Occipital lobe (tissue), 1 donor: ENCODE measurements at regions not wholly inside any gene's neighbourhood (a gene's known extent, or its start where the extent isn't known, plus 50 kb on each side); places are given as distances from the start of the nearest gene placed in this dataset.

ENCODE experiments used
- DNase-seq: peaks from one replicate; lab custom pipeline; 2025; lab: John Stamatoyannopoulos, UW

DNA sequence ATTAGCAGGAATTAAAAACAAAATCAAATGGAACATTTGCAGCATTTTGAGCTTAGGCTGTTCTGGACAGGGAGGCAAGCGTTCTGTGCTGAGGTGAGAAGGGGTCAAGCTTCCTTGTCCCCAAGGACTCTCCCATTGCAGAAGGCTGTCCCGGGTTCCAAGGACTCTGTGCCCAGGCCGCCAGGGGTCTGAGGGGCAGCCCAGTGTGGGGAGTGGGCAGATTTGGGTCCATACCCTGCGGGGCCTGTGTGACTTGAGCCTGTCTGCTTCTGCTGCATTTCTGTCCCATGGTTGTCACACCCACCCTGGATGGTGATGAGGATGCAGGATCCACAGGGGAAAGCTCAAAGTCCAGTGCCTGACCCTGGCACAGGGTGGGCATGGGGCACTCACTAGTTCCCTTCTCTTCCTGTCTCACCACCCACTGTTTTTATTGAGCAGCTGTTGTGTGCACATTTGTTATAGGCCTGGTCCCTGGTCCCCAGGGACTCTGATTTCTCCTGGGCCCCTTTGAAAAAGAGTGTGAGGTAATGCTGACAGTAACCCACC, 211.4 kb upstream of the HS6ST1 start:
- no peak for DNase-seq

DNA sequence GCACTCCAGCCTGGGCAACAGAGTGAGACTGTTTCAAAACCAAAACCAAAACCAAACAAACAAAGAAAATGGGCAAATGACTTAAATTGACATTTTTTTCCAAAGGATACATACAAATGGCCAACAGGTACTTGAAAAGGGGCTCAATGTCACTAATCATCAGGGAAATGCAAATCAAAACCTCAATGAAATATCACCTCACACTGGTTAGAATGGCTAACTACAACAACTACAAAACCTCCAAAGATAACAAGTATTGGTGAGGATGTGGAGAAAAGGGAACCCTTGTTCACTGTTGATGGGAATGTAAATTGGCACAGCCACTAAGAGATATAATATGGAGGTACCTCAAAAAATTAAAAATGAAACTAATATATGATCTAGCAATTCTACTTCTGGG, 213.2 kb upstream of the HS6ST1 start:
- DNase-seq, result no peak

DNA sequence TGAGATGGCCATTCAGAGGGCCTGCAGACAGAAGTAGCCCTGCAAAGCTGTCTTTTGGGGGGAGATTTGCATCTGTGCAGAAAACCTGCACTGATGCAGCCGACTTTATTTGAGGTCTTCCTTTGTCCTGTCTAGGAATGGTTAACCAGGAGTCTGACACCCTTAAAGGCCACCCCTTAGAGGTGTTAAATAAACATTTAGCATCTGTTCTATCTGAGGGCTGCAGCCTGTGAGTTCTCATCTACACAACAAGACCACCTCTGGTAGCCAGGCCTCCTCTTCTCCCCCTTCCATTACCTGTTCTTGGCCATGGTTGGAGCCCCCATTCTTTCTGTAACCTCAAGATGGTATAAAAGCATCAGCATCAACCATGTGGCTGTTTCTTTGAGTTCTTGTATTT, 214.4 kb upstream of the HS6ST1 start:
- no peak for DNase-seq

DNA sequence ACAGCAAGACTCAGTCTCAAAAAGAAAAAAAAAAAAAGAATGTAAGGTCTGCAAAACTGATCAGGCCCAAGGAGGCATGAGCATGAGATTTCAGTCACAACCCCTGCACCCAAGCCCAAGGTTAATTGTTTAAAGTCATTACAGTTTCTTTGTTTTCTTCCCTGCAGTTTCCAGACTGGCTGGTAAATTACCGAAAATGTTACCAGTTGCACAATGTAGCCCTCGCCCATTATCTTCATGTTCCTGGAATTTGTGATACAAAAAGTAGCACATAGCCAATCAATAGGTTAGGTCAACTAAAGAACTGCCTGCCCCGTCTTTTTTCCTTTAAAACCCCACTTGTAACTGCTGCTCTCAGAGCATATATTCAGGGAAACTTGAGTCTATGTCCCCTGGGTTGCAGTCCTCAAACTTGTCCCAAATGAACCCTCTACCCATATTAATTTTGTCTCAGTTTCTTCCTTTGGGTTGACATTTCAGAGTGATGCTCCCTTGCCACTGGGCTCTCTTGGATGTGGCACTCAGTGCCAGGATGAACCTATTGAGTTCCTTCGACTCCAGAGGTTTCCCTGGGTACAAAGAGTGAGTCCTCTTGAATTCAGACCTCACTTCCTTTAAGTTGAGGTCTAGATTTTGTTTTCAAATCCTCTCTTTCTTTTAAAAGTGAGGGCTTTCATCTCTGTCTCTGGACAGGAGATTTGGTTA, 216.2 kb upstream of the HS6ST1 start:
- DNase-seq, result no peak

DNA sequence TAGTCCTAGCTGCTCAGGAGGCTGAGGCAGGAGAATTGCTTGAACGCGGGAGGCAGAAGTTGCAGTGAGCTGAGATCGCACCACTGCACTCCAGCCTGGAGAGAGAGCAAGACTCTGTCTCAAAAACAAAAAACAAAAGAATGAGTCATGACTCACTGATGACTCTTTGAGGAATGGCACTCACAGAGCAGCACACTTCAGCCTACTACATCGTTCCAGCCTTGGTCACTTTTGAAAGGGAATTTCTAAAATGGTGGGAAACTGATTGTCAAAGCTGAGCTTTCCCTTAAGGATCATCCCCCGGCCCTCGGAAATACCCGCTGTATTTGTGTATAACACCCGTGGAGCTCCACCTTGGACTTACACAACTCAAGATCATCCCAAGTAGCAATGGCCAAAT, 217.3 kb upstream of the HS6ST1 start:
- DNase-seq, result no peak

DNA sequence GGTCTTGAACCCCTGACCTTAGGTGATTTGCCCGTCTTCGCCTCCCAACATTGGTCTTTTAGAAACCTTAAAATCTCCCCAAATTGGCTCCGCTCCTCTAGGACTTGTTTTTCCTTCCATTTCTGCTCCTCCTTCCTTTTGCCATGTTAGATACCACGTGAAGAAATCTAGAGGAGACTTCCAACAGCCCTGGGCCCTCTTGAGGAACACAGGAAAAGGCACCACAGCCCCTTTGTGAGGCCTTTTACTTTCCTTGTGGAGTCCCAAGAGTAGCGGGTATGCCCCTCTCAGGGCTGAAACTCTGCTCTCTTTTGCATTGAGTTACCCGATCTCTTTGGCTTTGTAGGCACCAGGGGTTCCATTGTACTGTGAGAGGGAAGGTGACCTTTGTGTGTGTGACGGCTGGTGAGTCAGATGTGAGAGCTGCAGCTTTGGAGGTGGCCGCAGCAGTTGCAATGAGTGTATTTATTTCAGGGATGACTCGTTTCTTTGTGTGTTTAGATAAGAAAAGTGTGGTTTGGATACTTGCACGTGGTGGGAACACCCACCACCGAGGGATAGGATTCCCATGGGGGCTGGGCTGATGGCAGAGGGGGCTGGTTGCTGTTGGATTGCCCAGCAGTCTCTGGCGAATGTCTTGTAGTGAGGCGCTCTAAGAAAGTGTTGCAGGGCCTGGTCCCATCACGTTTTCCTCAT, 218.4 kb upstream of the HS6ST1 start:
- no peak for DNase-seq

DNA sequence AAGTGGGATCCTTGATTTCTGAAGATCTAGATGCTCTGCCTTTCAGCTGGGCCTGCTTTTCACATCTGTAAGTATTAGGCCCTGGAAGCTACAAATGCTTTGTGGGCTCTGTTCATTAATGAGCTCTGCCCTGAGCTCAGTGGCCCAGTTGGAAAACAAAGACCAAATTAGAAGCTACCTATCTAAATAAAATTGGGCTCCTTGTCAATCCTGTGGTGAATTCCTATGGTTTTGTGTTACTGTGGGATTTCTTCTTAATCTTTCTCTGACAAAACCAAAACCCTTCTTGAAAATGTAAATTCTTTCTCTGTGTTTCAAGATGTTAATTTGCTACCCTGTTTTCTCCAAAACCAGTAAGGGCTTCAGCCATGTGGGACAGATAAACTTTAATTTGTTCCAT, 219.0 kb upstream of the HS6ST1 start:
- no peak for DNase-seq

DNA sequence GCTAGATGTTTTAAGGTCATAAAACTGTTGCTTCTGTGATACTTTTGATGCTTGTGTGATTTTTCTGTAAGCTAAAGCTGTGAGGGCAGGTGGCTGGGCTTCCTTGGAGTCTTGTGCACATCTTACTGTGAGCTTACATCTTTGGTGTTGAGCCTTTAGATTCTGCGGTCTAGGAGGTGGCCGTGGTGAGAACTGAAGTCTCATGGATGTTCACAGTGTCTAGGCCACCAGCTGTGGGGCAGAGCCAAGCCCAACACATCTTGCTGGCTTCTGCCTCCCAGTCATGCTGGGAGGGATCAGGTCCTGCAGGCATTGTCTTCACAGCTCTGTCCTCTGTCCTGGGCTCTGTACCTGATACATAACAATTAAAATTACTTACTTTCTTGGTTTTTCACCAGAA, 219.7 kb upstream of the HS6ST1 start:
- DNase-seq, result no peak

DNA sequence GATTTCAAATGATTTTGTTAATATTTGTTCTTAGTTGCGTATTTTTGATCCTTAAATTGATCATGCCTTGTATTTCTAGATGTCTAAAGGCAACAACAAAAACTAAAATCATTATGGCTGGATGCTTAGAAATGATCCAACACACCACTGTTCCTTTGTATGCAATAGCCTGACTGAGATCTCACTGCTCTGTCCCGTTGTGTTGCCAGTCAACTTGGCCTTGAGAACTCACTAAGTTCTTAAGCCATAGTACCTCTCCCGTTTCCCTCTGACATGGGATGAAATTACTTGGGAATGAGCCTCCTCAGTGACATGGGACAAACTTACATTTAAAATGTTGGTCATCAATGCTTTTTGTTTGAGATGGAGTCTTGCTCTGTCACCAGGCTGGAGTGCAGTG, 222.0 kb upstream of the HS6ST1 start:
- no peak for DNase-seq

DNA sequence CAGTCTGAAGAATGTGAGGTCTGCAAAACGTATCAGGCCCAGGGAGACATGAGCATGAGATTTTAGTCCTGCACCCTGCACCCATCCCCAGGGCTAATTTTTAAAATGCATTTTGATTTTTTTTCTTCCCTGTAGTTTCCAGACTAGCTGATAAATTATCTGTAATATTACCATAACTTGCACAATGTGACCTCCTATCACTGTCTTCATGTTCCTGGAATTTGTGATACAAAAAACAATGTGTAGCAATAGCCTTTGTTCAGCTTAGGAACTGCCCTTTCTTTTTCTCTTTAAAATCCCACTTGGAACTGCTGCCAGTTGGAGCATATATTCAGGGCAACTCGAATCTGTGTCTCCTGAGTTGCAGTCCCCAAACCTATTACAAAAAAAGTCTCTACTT, 222.8 kb upstream of the HS6ST1 start:
- no peak for DNase-seq

DNA sequence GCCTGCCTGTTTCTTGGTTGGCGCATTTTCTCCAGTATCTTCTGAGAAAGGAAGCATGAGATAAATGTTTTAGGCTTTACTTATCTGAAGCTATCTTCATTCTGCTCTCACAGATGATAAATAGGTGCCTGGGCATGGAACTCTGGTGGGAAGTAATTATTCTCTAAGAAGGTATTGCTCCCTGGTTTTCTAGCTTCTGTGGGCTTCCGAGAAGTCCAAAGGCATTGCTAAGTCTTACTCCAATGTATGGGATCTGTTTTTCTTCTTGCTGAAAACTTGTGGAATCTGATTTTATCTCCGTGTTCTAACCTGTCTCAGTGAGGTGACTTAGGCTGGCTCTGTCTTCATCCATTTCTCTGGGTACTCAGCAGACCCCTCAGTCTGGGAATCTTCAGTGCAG, 224.4 kb upstream of the HS6ST1 start:
- no peak for DNase-seq

DNA sequence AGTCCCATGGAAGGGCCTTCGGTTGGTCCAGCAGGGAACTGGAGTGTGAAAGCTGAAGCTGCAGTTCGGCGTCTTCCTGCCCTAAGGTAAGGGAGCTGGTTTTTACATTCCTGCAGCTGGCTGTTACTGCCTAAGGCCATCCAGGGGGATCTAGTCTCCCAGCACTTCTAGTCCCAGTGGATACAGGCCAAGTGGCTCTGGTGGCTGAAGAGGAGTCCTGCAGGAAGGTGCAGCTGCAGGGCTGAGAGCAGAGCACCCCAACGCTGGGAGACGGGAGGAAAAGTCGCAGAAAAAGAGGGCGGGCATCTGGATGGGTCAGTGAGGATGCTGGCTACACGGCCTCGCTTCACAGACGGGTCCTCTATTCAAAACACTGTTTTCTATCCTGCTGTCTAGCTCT, 225.0 kb upstream of the HS6ST1 start:
- DNase-seq, result no peak

DNA sequence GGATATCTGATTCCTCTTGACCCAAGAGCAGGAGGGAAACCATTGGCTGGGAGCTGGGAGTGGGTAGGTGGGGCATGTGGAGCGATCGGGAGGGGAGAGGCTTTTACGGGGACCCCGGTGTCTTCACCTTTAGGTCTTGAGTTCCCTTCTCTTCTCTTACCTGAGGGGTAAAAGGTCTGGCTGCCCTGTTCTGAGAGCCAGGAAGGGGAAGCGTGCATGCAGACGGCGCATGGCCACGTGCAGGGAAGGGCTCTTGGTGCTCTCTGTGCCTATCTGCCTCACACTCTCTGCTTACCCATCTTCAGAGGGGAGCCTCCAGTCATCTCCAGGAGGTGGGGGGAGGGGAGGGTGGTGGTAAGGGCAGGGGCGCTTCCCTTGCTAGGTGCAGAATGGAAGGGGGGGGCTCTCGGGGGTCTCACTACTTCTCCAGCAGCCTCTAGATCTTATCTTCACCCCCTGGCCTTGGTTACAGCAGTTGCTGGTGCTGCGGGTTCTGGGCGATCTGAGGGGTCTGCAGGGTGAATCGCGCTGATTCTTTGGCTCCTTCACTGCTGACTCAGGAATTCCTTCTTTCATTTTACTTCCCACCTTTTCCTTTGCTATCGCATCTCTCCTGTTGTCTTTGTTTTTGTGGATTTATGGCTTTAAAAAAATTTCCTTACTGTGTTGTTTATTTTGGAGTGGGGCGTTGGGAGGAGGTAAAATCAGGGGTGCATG, 225.8 kb upstream of the HS6ST1 start:
- no peak for DNase-seq

DNA sequence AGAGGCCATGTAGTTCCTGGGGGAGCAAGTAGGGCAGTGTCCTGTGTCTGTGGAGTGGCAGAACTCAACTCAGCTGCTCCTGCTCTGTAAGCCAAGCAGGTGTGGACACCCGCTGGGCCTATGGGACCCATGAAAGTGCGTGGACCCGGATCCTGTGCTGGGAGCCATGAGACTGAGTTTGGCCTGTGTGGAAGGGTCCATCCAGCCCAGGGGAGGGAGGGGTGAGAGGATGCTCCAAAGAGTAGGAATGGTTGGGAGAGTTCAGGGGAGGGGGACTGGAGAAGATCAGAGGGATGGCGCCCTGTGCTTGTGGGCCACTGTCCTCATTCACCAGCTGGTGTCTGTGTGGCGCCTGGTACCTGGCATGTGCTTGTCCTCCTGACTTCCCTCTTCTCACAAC, 226.4 kb upstream of the HS6ST1 start:
- DNase-seq, result no peak

DNA sequence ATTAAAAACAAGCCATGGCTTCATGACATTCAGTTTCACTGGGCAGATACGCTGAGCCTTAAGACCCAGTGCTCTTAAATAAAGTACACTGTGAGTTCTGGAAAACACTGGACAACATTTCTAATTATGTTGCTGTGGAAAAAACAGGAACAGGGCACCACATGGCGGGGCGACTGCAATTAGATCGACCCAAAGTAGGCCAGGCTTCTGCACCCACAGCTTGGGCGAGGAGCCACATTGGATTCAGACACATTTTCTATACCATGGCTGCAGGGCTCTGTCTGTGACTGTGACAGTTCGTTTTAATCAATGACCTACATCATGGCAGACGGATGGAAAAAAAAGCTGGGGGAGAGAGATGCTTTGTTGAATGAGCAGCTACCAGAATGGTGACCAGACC, 227.2 kb upstream of the HS6ST1 start:
- DNase-seq, result no peak

DNA sequence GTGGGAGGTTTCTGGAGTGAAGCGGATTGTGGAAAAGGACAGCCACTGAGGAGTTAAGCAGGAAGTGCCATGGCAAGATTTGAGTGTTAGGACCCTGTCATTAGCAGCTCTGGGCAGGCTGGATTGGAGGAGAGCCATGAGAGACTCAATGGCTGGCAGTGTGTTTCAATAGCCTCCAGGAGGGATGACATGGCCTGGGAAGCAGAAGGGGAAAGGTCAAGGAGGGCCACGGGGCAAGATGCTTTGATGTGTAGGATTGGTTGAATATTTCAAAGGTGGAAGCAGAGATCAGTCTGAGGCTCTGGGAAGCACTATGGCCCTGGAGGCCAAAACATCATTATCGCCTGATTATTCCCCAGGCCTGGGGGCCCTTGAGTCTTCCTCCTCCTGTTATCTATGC, 229.0 kb upstream of the HS6ST1 start:
- no peak for DNase-seq

DNA sequence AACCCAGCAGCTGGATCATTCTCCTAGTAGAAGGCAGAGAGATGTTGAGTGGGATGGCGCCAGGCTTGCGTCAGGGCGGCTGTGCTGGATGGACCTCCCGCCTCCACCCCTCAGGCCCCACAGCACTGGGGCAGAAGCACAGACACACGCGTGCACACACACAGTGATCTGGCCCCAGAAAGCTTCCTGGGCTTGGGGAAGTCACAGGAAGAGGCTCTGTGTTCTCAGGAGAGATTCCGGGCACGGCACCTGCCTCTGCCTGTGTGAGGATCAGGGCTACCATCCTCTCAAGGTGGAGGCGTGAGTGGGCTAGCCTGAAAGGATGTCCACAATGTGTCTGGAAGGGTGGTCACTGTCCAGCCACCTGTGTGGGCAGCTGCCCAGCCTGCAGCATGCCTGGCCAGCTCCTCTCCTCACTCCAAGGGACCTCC, 229.8 kb upstream of the HS6ST1 start:
- DNase-seq, result no peak

DNA sequence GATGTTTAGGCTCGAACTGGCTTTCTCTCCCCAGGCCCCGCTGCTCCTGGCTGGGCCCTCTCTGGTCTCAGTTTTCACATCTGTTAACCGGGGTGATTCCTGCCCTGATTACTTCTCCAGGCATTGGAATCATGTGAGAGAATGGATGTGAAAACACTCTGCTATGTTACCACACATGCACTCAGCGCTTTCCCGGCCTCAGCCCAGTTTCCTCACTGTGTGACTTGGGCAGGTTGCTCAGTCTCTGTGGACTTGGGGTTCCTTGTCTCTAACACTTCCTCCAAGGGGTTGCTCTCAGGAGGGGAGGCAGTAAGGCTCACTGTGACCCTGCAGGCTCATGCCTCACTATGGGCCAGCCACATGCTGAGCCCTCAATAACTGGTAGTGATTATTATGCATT, 230.4 kb upstream of the HS6ST1 start:
- no peak for DNase-seq

DNA sequence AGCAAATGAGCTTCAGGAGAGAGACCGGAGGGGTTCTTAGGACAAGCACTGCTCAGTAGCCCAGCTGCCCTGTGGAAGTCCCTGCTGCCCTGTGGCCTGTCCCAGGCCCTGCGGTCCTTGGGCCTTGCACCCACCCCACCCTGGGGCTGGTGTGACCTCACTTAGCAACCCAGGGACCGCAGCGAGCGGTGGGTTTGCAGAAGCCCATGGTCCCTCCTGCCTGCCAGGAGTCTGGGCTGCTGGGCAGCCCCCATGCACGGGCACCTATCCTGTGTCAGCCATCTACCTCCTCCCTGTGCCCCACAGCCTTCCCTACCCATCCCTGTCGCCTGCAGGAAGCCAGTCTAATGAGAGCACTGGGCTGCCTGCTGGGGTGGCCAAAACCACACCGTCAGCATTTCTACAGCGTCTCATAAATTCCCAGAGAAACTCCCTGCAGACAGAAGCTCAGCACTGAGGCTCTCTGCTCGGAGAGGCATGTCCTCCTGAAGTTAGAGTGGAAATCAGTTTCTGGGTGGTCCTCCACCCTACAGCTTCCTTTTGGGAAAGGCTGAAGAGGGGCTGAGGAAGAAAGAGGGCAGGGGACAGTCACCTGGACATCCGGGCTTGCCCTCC, 231.1 kb upstream of the HS6ST1 start:
- no peak for DNase-seq

DNA sequence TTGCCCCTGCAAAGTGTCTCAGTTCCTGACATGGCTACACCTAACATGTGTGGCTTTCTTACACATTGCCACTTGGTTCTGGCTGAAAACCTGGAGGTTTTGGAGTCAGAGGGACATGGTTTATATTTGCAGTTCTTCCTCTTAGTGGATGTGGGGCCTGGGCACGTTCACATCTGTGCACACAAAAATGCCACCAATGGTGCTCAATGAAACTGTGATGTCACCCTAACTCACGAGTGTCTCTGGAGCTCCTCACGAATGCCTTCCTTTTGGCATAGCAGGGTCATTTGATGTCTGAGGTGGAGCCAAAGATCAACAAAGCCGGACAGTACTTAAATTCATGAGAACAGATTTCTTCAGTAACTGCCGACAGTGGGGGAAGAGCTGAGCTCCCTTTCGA, 231.7 kb upstream of the HS6ST1 start:
- DNase-seq, result no peak

DNA sequence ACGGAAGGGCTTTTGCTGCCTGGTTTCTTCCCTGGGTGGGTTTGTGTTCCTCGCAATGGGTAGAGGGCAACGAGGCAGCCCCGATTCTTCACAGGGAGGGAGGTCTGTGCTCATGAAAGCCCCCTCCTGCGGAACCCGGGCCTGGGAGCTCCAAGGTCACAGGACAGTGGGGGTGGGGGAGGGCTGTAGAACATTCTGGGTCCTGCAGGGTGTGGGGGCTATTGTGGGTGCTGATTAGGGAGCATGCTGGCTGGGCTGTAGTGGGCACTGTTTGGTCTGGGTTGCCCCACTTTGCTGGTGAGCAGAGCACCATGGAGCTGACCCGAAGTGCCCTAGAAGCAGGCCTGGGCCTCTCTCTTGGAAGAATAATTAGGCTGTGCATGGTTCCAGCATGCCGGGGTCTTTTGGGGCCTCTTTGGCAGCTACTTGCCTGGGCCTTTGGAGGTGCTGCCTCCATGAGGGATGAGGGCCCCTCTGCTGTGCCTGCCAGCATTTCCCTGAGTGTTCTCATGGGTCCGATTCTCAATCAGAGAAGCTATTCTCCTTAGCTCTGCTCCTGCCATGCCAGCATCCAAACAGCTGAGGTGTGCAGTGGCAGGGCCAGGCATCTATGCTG, 232.2 kb upstream of the HS6ST1 start:
- no peak for DNase-seq

DNA sequence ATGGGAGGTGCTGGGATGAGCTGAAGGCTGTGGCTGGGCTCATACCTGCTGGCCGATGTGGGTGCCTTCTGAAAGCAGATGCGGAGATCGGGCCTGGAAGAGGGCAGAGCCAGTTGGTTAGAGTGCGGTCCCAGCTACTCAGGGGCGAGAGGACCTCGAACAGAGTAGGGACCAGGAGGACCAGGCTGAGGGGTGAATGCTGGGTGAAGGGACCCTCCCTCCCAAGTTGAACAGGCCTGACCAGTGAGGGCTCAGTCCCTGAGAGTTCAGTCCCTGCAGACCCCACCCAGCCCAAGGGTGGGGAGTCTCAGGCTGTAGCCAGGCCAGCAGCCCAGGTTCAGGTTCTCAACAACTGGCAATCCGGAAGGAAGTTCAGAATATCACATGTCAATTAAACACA, 232.8 kb upstream of the HS6ST1 start:
- no peak for DNase-seq
